ENCODE measurements at regions not wholly inside any gene's neighbourhood (a gene's known extent, or its start where the extent isn't known, plus 50 kb on each side); places are given as distances from the start of the nearest gene placed in this dataset.

DNA sequence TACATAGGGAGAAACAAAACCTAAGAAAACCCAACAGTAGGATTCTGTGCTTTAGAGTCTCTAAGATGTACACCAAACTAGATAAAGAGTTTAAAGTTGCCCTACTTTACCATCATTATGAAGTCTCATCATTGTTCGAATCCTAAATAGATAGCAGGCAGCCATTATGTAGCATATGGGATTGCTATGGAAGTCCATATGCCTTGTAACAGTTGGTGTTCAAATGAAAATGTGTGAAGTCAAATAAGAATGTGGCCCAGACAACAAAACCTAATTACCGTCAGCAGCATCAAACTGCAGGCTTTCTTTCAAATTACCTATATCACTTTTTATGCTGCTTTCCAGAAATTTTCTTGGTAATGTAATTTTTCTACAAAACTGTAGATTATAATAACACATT, 1380.1 kb downstream of the GRIK2 start:
- WGBS, 2 donors (ENCODE audit: low coverage in 1 of 2), result 89 to 93% methylated on average over 2 of the region's 2 CpGs
- TF ChIP-seq POLR2AphosphoS5 (IDR thresholded peaks at IDR 0.05), result no peak
- no peak for TF ChIP-seq POLR2A (IDR thresholded peaks at IDR 0.05)
- TF ChIP-seq EP300 (IDR thresholded peaks at IDR 0.05; ENCODE audit: low read depth), result no peak
- TF ChIP-seq, protein P1, sequence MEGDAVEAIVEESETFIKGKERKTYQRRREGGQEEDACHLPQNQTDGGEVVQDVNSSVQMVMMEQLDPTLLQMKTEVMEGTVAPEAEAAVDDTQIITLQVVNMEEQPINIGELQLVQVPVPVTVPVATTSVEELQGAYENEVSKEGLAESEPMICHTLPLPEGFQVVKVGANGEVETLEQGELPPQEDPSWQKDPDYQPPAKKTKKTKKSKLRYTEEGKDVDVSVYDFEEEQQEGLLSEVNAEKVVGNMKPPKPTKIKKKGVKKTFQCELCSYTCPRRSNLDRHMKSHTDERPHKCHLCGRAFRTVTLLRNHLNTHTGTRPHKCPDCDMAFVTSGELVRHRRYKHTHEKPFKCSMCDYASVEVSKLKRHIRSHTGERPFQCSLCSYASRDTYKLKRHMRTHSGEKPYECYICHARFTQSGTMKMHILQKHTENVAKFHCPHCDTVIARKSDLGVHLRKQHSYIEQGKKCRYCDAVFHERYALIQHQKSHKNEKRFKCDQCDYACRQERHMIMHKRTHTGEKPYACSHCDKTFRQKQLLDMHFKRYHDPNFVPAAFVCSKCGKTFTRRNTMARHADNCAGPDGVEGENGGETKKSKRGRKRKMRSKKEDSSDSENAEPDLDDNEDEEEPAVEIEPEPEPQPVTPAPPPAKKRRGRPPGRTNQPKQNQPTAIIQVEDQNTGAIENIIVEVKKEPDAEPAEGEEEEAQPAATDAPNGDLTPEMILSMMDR (IDR thresholded peaks at IDR 0.05), result no peak
- Histone ChIP-seq H3K9me3 (peaks cover 0 to 6% of the 10 kb centered on the region in 2 donors), H3K4me1 (no peaks in the 10 kb centered on the region), H3K27ac (no peak overlapping the region), H3K4me3 (no peak overlapping the region), H3K36me3 (no peaks in the 10 kb centered on the region), H3K27me3 (no peaks in the 10 kb centered on the region)
- in situ Hi-C loops (cut with MboI; ENCODE audit: low pct_ligation_motif_present in 1 of 4, low pct_unique_long_range_greater_than_20kb in 1 of 4, low sequenced_read_pairs in 3 of 4) (no loop called here), intact Hi-C loops (cut with DNase I; ENCODE audit: low total_unique reads) (no loop called here)
- no peak for DNase-seq

DNA sequence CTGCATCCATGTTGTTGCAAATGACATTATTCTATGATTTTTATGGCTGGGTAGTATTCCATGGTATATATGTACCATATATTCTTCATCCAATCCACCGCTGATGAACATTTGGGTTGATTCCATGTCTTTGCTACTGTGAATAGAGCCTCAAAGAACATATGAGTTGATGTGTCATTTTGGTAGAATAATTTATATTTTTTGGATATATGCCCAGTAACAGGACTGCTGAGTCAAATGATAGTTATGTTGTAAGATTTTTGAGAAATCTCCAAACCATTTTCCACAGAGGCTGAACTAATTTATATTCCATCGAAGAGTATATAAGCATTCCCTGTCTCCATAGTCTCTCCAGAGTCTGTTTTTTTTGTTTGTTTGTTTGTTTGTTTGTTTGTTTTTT, 1373.5 kb downstream of the GRIK2 start:
- no peak for DNase-seq
- H3K36me3 ChIP-seq, result no peaks in the 10 kb centered on the region
- in situ Hi-C loops (cut with MboI; ENCODE audit: low pct_ligation_motif_present in 1 of 4, low pct_unique_long_range_greater_than_20kb in 1 of 4, low sequenced_read_pairs in 3 of 4) (no loop called here), intact Hi-C loops (cut with DNase I; ENCODE audit: low total_unique reads) (no loop called here)
- H3K4me3 ChIP-seq, result no peak overlapping the region
- TF ChIP-seq, protein P1 (IDR thresholded peaks at IDR 0.05), result no peak
- TF ChIP-seq POLR2AphosphoS5 (IDR thresholded peaks at IDR 0.05) (no peak), POLR2A (IDR thresholded peaks at IDR 0.05) (no peak), EP300 (IDR thresholded peaks at IDR 0.05; ENCODE audit: low read depth) (no peak)
- peaks cover 0 to 6% of the 10 kb centered on the region in 2 donors for H3K9me3 ChIP-seq
- WGBS, 2 donors (ENCODE audit: low coverage in 1 of 2), result 80 to 90% methylated on average over 2 of the region's 2 CpGs
- H3K27ac ChIP-seq, result no peak overlapping the region
- no peaks in the 10 kb centered on the region for H3K4me1 ChIP-seq
- H3K27me3 ChIP-seq, result no peaks in the 10 kb centered on the region

DNA sequence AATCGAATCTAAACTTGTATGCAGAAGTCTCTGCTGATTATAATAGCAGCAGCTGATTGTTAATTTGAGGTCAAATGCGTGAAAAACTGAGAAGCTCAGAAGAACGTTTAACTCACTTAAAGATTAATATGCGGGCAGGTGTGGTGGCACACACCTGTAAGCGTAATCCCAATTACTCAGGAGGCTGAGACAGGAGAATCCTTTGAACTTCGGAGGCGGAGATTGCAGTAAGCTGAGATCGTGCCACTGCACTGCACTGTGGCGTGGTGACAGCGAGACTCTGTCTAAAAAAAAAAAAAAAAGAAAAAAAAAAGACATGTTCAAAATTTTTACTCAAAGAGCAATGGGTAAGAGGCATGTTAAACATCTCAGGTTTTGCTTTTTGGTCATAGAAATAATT, 1370.8 kb downstream of the GRIK2 start:
- Histone ChIP-seq H3K27me3 (no peaks in the 10 kb centered on the region), H3K9me3 (peaks cover 0 to 3% of the 10 kb centered on the region in 2 donors), H3K4me1 (no peaks in the 10 kb centered on the region), H3K4me3 (no peak overlapping the region), H3K36me3 (no peaks in the 10 kb centered on the region), H3K27ac (no peak overlapping the region)
- WGBS, 2 donors (ENCODE audit: low coverage in 1 of 2), result 67 to 76% methylated on average over 5 to 10 of the region's 10 CpGs
- in situ Hi-C loops (cut with MboI; ENCODE audit: low pct_ligation_motif_present in 1 of 4, low pct_unique_long_range_greater_than_20kb in 1 of 4, low sequenced_read_pairs in 3 of 4), result no loop called here
- intact Hi-C loops (cut with DNase I; ENCODE audit: low total_unique reads), result no loop called here
- DNase-seq, result no peak
- TF ChIP-seq, protein P1 (IDR thresholded peaks at IDR 0.05), result no peak
- no peak for TF ChIP-seq POLR2A (IDR thresholded peaks at IDR 0.05)
- no peak for TF ChIP-seq EP300 (IDR thresholded peaks at IDR 0.05; ENCODE audit: low read depth)
- no peak for TF ChIP-seq POLR2AphosphoS5 (IDR thresholded peaks at IDR 0.05)

DNA sequence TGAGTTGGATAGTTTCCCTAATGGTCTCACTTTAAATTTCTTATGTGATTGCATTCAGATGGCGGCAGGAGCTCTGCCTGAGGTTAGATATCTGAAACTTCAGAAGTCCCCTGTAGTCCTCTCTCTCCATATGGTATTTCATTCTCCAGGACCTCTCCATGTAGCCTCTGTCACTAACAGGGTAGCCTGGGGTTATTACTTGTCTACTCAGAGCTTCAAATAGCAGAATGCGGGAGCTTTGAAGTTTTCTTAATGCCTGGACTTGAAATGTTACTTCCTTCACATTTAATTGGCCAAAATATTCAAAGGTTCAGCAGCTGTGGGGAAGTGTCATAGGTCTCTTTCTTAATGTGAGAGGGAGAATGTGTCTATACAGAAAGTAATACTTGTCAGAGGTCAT, 1370.4 kb downstream of the GRIK2 start:
- H3K27ac ChIP-seq, result no peak overlapping the region
- no peaks in the 10 kb centered on the region for H3K4me1 ChIP-seq
- intact Hi-C loops (cut with DNase I; ENCODE audit: low total_unique reads) (no loop called here), in situ Hi-C loops (cut with MboI; ENCODE audit: low pct_ligation_motif_present in 1 of 4, low pct_unique_long_range_greater_than_20kb in 1 of 4, low sequenced_read_pairs in 3 of 4) (no loop called here)
- no peak overlapping the region for H3K4me3 ChIP-seq
- no peaks in the 10 kb centered on the region for H3K36me3 ChIP-seq
- peaks cover 0 to 3% of the 10 kb centered on the region in 2 donors for H3K9me3 ChIP-seq
- WGBS, 2 donors (ENCODE audit: low coverage in 1 of 2), result 87% methylated on average over 2 of the region's 2 CpGs; no CpG with 5 or more reads in 1 of the 2 donors
- DNase-seq, result no peak
- no peaks in the 10 kb centered on the region for H3K27me3 ChIP-seq
- no peak for TF ChIP-seq EP300 (IDR thresholded peaks at IDR 0.05; ENCODE audit: low read depth)
- no peak for TF ChIP-seq POLR2AphosphoS5 (IDR thresholded peaks at IDR 0.05)
- TF ChIP-seq, protein P1 (IDR thresholded peaks at IDR 0.05), result no peak
- no peak for TF ChIP-seq POLR2A (IDR thresholded peaks at IDR 0.05)
